HepG2 (cell line): ENCODE measurements at regions not wholly inside any gene's neighbourhood (a gene's known extent, or its start where the extent isn't known, plus 50 kb on each side); places are given as distances from the start of the nearest gene placed in this dataset.

Source experiments
- CCDC6 ChIP-seq: sonication (generic); formaldehyde crosslinking; IDR thresholded peaks from 2 replicates; pipeline ENCODE4 v1.8.1; 2022; ENCODE audit warnings: mild to moderate bottlenecking, missing genetic modification reagents, moderate library complexity
- ELF3 ChIP-seq: IDR thresholded peaks from 2 replicates; pipeline ENCODE4 v1.6.1; 2016; ENCODE audit warnings: missing genetic modification reagents, missing compliant biosample characterization
- FOSL2 ChIP-seq: sonication (generic); formaldehyde crosslinking; IDR thresholded peaks from 2 replicates; pipeline ENCODE4 v1.4.0; 2020; ENCODE audit warnings: missing genetic modification reagents
- HIVEP1 ChIP-seq: sonication (generic); formaldehyde crosslinking; IDR thresholded peaks from 2 replicates; pipeline ENCODE4 v1.4.0; 2020; ENCODE audit warnings: mild to moderate bottlenecking, missing genetic modification reagents
- JUND ChIP-seq: sonication (generic); formaldehyde crosslinking; IDR thresholded peaks from 2 replicates; pipeline ENCODE4 v1.8.0; 2022; ENCODE audit warnings: mild to moderate bottlenecking, missing genetic modification reagents
- NFIC ChIP-seq: IDR thresholded peaks from 2 replicates; pipeline ENCODE4 v1.6.1; 2012; ENCODE audit warnings: mild to moderate bottlenecking, low read length, inconsistent platforms
- NR2F2 ChIP-seq: IDR thresholded peaks from 2 replicates; pipeline ENCODE4 v1.6.1; 2012; ENCODE audit warnings: low read depth, inconsistent platforms, borderline replicate concordance
- PITX1 ChIP-seq: sonication (generic); formaldehyde crosslinking; IDR thresholded peaks from 2 replicates; pipeline ENCODE4 v1.5.1; 2020; ENCODE audit warnings: mild to moderate bottlenecking, missing genetic modification reagents
- SMAD3 ChIP-seq: sonication (generic); formaldehyde crosslinking; IDR thresholded peaks from 2 replicates; pipeline ENCODE4 v1.4.0; 2020; ENCODE audit warnings: missing genetic modification reagents
- TGIF2 ChIP-seq: IDR thresholded peaks from 2 replicates; pipeline ENCODE4 v1.6.1; 2016; ENCODE audit warnings: control low read depth, missing compliant biosample characterization
- ZNF230 ChIP-seq: sonication (generic); formaldehyde crosslinking; IDR thresholded peaks from 2 replicates; pipeline ENCODE4 v1.4.0; 2020; ENCODE audit warnings: mild to moderate bottlenecking, missing genetic modification reagents
- ZNF235 ChIP-seq: sonication (generic); formaldehyde crosslinking; IDR thresholded peaks from 2 replicates; pipeline ENCODE4 v1.8.1; 2023; ENCODE audit warnings: mild to moderate bottlenecking, missing genetic modification reagents, borderline replicate concordance
- ZNF713 ChIP-seq: sonication (generic); formaldehyde crosslinking; IDR thresholded peaks from 2 replicates; pipeline ENCODE4 v1.4.0; 2020; ENCODE audit warnings: mild to moderate bottlenecking, missing genetic modification reagents
- TF ChIP-seq, protein P1 (sequence below): conservative IDR thresholded peaks from 2 replicates; pipeline ENCODE4 v1.6.1; 2018; ENCODE audit warnings: missing genetic modification reagents
- TF ChIP-seq, protein P2 (sequence below): IDR thresholded peaks from 2 replicates; pipeline ENCODE4 v1.6.1; 2016; ENCODE audit warnings: mild to moderate bottlenecking
- TF ChIP-seq, protein P3 (sequence below): sonication (generic); formaldehyde crosslinking; IDR thresholded peaks from 2 replicates; pipeline ENCODE4 v1.4.0; 2020; ENCODE audit warnings: mild to moderate bottlenecking, missing genetic modification reagents, borderline replicate concordance
- TF ChIP-seq, protein P4 (sequence below): sonication (generic); formaldehyde crosslinking; IDR thresholded peaks from 2 replicates; pipeline ENCODE4 v1.8.0; 2022; ENCODE audit warnings: missing genetic modification reagents, mild to moderate bottlenecking, borderline replicate concordance
- TF ChIP-seq, protein P5 (sequence below): sonication (generic); formaldehyde crosslinking; IDR thresholded peaks from 2 replicates; pipeline ENCODE4 v1.4.0; 2020; ENCODE audit warnings: missing genetic modification reagents

DNA sequence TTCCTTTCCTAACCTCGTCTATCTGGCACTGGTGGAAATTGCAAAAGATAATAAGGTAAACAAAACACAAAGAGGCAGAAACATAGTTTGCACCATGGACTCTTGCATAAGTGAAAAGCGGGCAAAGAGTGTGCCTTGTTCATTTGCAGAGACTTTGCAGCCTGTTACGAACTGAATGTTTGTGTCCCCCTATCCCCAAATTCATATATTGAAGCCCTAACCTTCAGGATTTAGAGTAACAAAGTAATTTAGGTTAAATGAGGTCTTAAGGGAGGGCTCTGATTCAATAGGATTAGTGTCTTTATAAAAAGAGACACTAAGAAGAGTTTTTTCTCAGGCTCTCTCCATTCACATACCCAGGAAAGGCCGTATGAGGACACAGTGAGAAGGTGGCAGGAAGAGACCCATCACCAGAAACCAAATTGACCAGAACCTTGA lies 52.1 kb upstream of the FAM169A start (continued):
- TF ChIP-seq NR2F2 = peak; percentile 42; the same call in 1 of the 2 replicates
- peak; percentile 63; the same call in 1 of the 2 replicates for TF ChIP-seq CCDC6 (CRISPR knock-in tag)
- TF ChIP-seq, protein P1, sequence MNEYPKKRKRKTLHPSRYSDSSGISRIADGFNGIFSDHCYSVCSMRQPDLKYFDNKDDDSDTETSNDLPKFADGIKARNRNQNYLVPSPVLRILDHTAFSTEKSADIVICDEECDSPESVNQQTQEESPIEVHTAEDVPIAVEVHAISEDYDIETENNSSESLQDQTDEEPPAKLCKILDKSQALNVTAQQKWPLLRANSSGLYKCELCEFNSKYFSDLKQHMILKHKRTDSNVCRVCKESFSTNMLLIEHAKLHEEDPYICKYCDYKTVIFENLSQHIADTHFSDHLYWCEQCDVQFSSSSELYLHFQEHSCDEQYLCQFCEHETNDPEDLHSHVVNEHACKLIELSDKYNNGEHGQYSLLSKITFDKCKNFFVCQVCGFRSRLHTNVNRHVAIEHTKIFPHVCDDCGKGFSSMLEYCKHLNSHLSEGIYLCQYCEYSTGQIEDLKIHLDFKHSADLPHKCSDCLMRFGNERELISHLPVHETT = 0 out of 2 replicates have a peak, but pooled peaks have one; percentile 48
- TF ChIP-seq, protein P2, sequence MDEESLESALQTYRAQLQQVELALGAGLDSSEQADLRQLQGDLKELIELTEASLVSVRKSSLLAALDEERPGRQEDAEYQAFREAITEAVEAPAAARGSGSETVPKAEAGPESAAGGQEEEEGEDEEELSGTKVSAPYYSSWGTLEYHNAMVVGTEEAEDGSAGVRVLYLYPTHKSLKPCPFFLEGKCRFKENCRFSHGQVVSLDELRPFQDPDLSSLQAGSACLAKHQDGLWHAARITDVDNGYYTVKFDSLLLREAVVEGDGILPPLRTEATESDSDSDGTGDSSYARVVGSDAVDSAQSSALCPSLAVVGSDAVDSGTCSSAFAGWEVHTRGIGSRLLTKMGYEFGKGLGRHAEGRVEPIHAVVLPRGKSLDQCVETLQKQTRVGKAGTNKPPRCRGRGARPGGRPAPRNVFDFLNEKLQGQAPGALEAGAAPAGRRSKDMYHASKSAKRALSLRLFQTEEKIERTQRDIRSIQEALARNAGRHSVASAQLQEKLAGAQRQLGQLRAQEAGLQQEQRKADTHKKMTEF (CRISPR knock-in tag) = peak; percentile 64; the same call in 1 of the 2 replicates
- TF ChIP-seq ZNF235 (CRISPR knock-in tag) = no peak
- peak; percentile 65; the same call in 1 of the 2 replicates for TF ChIP-seq NFIC
- TF ChIP-seq, protein P3, sequence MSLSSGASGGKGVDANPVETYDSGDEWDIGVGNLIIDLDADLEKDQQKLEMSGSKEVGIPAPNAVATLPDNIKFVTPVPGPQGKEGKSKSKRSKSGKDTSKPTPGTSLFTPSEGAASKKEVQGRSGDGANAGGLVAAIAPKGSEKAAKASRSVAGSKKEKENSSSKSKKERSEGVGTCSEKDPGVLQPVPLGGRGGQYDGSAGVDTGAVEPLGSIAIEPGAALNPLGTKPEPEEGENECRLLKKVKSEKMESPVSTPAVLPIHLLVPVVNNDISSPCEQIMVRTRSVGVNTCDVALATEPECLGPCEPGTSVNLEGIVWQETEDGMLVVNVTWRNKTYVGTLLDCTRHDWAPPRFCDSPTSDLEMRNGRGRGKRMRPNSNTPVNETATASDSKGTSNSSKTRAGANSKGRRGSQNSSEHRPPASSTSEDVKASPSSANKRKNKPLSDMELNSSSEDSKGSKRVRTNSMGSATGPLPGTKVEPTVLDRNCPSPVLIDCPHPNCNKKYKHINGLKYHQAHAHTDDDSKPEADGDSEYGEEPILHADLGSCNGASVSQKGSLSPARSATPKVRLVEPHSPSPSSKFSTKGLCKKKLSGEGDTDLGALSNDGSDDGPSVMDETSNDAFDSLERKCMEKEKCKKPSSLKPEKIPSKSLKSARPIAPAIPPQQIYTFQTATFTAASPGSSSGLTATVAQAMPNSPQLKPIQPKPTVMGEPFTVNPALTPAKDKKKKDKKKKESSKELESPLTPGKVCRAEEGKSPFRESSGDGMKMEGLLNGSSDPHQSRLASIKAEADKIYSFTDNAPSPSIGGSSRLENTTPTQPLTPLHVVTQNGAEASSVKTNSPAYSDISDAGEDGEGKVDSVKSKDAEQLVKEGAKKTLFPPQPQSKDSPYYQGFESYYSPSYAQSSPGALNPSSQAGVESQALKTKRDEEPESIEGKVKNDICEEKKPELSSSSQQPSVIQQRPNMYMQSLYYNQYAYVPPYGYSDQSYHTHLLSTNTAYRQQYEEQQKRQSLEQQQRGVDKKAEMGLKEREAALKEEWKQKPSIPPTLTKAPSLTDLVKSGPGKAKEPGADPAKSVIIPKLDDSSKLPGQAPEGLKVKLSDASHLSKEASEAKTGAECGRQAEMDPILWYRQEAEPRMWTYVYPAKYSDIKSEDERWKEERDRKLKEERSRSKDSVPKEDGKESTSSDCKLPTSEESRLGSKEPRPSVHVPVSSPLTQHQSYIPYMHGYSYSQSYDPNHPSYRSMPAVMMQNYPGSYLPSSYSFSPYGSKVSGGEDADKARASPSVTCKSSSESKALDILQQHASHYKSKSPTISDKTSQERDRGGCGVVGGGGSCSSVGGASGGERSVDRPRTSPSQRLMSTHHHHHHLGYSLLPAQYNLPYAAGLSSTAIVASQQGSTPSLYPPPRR (CRISPR knock-in tag) = peak; percentile 75
- TF ChIP-seq ELF3 = peak; percentile 69
- TF ChIP-seq ZNF230 (CRISPR knock-in tag) = 0 out of 2 replicates have a peak, but pooled peaks have one; percentile 25
- no peak for TF ChIP-seq ZNF713 (CRISPR knock-in tag)
- TF ChIP-seq, protein P4, sequence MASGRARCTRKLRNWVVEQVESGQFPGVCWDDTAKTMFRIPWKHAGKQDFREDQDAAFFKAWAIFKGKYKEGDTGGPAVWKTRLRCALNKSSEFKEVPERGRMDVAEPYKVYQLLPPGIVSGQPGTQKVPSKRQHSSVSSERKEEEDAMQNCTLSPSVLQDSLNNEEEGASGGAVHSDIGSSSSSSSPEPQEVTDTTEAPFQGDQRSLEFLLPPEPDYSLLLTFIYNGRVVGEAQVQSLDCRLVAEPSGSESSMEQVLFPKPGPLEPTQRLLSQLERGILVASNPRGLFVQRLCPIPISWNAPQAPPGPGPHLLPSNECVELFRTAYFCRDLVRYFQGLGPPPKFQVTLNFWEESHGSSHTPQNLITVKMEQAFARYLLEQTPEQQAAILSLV = no peak
- TF ChIP-seq TGIF2 (CRISPR knock-in tag) = peak; percentile 77; the same call in 1 of the 2 replicates
- peak; percentile 85 for TF ChIP-seq FOSL2 (CRISPR knock-in tag)
- TF ChIP-seq, protein P5, sequence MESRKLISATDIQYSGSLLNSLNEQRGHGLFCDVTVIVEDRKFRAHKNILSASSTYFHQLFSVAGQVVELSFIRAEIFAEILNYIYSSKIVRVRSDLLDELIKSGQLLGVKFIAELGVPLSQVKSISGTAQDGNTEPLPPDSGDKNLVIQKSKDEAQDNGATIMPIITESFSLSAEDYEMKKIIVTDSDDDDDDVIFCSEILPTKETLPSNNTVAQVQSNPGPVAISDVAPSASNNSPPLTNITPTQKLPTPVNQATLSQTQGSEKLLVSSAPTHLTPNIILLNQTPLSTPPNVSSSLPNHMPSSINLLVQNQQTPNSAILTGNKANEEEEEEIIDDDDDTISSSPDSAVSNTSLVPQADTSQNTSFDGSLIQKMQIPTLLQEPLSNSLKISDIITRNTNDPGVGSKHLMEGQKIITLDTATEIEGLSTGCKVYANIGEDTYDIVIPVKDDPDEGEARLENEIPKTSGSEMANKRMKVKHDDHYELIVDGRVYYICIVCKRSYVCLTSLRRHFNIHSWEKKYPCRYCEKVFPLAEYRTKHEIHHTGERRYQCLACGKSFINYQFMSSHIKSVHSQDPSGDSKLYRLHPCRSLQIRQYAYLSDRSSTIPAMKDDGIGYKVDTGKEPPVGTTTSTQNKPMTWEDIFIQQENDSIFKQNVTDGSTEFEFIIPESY = 0 out of 2 replicates have a peak, but pooled peaks have one; percentile 14
- 0 out of 2 replicates have a peak, but pooled peaks have one; percentile 44 for TF ChIP-seq PITX1 (CRISPR knock-in tag)
- TF ChIP-seq HIVEP1 (CRISPR knock-in tag) = no peak
- TF ChIP-seq JUND (CRISPR knock-in tag) = peak; percentile 56; the same call in 1 of the 2 replicates
- TF ChIP-seq SMAD3 = peak; percentile 90
